ENCODE measurements at regions not wholly inside any gene's neighbourhood (a gene's known extent, or its start where the extent isn't known, plus 50 kb on each side); places are given as distances from the start of the nearest gene placed in this dataset.

DNA sequence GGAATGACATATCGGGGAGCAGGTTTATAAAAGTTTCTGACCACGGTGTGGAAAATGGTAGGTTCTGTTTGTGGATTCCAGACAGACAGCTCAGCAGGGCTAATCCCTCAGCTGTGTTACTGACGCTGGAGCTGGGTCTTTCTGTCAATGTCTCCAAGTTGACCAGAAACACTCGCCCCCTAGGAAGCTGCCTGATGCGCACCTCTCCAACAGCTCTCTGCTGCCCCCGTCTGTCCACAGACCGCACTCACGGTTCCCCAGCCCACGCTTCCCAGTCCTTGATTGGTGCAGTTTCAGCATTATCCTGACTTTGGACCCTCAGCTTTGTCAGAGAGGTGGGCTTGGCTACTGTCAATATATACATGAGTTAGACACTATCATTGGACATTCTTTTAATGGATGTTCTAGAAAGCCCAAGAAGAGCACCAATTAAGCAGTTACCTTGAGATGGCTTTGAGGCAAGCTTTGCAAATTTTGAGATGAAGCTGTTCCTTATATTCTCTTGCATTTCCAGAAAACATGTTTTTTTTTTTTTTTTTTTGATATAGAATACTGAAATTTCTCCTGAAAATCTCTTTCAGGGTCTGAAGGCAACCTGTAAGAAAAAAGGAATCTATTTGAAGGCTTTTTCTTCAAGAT is 98.9 kb upstream of the TBC1D5 start:
- peak; percentile 75 to 92 for TF ChIP-seq CTCF (IDR thresholded peaks at IDR 0.05)
- TF ChIP-seq POLR2AphosphoS5 (IDR thresholded peaks at IDR 0.05), result no peak
- no peak for TF ChIP-seq EP300 (IDR thresholded peaks at IDR 0.05)

Data from suprapubic skin (tissue), 4 donors.